ENCODE measurements at regions not wholly inside any gene's neighbourhood (a gene's known extent, or its start where the extent isn't known, plus 50 kb on each side); places are given as distances from the start of the nearest gene placed in this dataset.

DNA sequence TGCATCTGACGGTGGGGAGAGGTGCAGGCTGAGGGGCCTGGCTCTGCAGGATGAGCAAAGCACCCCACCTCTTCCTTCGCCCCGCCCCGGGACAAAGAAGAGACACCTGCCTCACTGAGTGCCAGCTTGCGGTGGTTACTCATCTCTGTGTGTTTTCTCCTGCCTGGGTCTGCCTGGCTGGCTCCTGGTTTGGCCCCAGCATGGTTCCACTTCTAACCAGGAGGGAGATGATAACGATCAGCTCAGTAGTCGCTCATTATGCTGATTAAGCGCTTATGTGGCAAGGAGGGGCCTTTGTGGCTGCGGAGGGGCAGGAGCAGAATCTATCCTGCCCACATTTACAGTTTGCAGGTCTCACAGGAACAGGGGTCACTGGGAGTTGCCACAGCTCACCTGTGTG lies 68.7 kb upstream of the EDAR start:
- TF ChIP-seq, protein P1, sequence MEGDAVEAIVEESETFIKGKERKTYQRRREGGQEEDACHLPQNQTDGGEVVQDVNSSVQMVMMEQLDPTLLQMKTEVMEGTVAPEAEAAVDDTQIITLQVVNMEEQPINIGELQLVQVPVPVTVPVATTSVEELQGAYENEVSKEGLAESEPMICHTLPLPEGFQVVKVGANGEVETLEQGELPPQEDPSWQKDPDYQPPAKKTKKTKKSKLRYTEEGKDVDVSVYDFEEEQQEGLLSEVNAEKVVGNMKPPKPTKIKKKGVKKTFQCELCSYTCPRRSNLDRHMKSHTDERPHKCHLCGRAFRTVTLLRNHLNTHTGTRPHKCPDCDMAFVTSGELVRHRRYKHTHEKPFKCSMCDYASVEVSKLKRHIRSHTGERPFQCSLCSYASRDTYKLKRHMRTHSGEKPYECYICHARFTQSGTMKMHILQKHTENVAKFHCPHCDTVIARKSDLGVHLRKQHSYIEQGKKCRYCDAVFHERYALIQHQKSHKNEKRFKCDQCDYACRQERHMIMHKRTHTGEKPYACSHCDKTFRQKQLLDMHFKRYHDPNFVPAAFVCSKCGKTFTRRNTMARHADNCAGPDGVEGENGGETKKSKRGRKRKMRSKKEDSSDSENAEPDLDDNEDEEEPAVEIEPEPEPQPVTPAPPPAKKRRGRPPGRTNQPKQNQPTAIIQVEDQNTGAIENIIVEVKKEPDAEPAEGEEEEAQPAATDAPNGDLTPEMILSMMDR (IDR thresholded peaks at IDR 0.05; ENCODE audit: extremely low read depth in 1 of 2, insufficient read depth in 1 of 2, low read depth in 1 of 2, low read length in 2 of 2), result no peak
- TF ChIP-seq EZH2 (IDR thresholded peaks at IDR 0.05; ENCODE audit: borderline replicate concordance, low read depth, low read length, severe bottlenecking) (no peak), JUN (IDR thresholded peaks at IDR 0.05; ENCODE audit: borderline replicate concordance, insufficient read depth, insufficient read length, low read depth) (no peak), POLR2A (IDR thresholded peaks at IDR 0.05; ENCODE audit: low read depth, low read length) (no peak), POLR2AphosphoS5 (IDR thresholded peaks at IDR 0.05; ENCODE audit: insufficient read depth, low read depth, low read length) (no peak), GATA2 (IDR thresholded peaks at IDR 0.05; ENCODE audit: insufficient read depth, insufficient read length, low read depth, low read length) (no peak), MYC (IDR thresholded peaks at IDR 0.05; ENCODE audit: low read depth, low read length) (no peak), FOS (IDR thresholded peaks at IDR 0.05; ENCODE audit: borderline replicate concordance, insufficient read depth, low read length) (no peak)
- TF ChIP-seq, protein P2, sequence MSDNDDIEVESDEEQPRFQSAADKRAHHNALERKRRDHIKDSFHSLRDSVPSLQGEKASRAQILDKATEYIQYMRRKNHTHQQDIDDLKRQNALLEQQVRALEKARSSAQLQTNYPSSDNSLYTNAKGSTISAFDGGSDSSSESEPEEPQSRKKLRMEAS (IDR thresholded peaks at IDR 0.05; ENCODE audit: insufficient read depth, insufficient read length), result no peak
